ENCODE measurements at regions not wholly inside any gene's neighbourhood (a gene's known extent, or its start where the extent isn't known, plus 50 kb on each side); places are given as distances from the start of the nearest gene placed in this dataset.

DNA sequence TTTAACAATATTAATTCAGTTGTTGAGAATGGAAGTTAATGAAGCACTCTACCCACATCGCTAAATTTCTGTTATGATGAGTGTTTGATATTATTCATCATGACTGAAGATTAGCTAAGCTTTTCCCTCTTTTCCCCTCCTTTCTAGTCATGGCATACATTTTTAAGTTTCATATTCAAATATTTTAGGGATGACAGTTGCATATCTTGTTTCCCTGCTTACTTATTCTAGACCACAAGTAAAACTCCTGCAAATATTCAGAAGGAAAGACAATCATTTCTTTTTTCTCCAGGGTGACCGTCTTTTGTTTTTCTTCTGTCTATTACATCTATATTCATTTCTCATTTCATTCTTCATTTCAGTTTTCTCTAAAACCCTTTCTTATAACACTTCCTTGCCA, 906.0 kb downstream of the ADGRL2 start:
- TF ChIP-seq POLR2A (IDR thresholded peaks at IDR 0.05; ENCODE audit: low read depth, low read length) (no peak), POLR2AphosphoS5 (IDR thresholded peaks at IDR 0.05; ENCODE audit: low read depth, low read length) (no peak), TAF1 (IDR thresholded peaks at IDR 0.05; ENCODE audit: borderline replicate concordance, low read depth, low read length) (no peak)
